ENCODE measurements at regions not wholly inside any gene's neighbourhood (a gene's known extent, or its start where the extent isn't known, plus 50 kb on each side); places are given as distances from the start of the nearest gene placed in this dataset.

- TF ChIP-seq, protein P1, sequence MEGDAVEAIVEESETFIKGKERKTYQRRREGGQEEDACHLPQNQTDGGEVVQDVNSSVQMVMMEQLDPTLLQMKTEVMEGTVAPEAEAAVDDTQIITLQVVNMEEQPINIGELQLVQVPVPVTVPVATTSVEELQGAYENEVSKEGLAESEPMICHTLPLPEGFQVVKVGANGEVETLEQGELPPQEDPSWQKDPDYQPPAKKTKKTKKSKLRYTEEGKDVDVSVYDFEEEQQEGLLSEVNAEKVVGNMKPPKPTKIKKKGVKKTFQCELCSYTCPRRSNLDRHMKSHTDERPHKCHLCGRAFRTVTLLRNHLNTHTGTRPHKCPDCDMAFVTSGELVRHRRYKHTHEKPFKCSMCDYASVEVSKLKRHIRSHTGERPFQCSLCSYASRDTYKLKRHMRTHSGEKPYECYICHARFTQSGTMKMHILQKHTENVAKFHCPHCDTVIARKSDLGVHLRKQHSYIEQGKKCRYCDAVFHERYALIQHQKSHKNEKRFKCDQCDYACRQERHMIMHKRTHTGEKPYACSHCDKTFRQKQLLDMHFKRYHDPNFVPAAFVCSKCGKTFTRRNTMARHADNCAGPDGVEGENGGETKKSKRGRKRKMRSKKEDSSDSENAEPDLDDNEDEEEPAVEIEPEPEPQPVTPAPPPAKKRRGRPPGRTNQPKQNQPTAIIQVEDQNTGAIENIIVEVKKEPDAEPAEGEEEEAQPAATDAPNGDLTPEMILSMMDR (IDR thresholded peaks at IDR 0.05), result no peak
- no peak for TF ChIP-seq POLR2A (IDR thresholded peaks at IDR 0.05)
Observed at GRCh38 chr9:107163370-107163769, 119.7 kb upstream of the RAD23B start.

Data from thyroid gland (tissue), 4 donors.